Skeletal muscle tissue (tissue), 3 donors: ENCODE measurements at regions not wholly inside any gene's neighbourhood (a gene's known extent, or its start where the extent isn't known, plus 50 kb on each side); places are given as distances from the start of the nearest gene placed in this dataset.

Experiments used
- H3K27ac ChIP-seq: one replicate; pipeline ENCODE4 v1.7.0; 2013; ENCODE audit warnings: mild to moderate bottlenecking, low read depth, low read length, inconsistent platforms
- H3K27me3 ChIP-seq, 3 donors: one replicate each; pipeline ENCODE4 v1.7.0; 2013; ENCODE audit warnings: low read length in 3 of 3; ENCODE audit not compliant: control insufficient read depth in 3 of 3, insufficient read depth in 3 of 3
- H3K36me3 ChIP-seq, 3 donors: one replicate each; pipeline ENCODE4 v1.7.0; 2013; ENCODE audit warnings: low read length in 3 of 3; ENCODE audit not compliant: control insufficient read depth in 3 of 3, insufficient read depth in 3 of 3
- H3K4me1 ChIP-seq, 3 donors: one replicate each; pipeline ENCODE4 v1.7.0; 2013; ENCODE audit warnings: low read length in 3 of 3, mild to moderate bottlenecking in 3 of 3; ENCODE audit not compliant: control insufficient read depth in 3 of 3, insufficient read depth in 3 of 3
- H3K4me3 ChIP-seq, 3 donors: one replicate each; pipeline ENCODE4 v1.7.0; 2013; ENCODE audit warnings: low read length in 3 of 3
- H3K9ac ChIP-seq, 3 donors: one replicate each; pipeline ENCODE4 v1.7.0; 2013; ENCODE audit warnings: low read length in 3 of 3, mild to moderate bottlenecking in 3 of 3, moderate library complexity in 2 of 3, low read depth in 1 of 3
- H3K9me3 ChIP-seq, 3 donors: one replicate each; pipeline ENCODE4 v1.7.0; 2013; ENCODE audit warnings: low read length in 3 of 3; ENCODE audit not compliant: control insufficient read depth in 3 of 3
- donor health status: Osteomylitis.

GRCh38 chr9:2913026-2913425, 69.1 kb upstream of the PUM3 start:
- Histone ChIP-seq H3K4me1 (no peaks in the 10 kb centered on the region), H3K27me3 (no peaks in the 10 kb centered on the region), H3K4me3 (no peak overlapping the region), H3K9ac (no peak overlapping the region), H3K9me3 (no peaks in the 10 kb centered on the region), H3K36me3 (no peaks in the 10 kb centered on the region), H3K27ac (no peak overlapping the region)

- H3K36me3 ChIP-seq, result no peaks in the 10 kb centered on the region
Measured at GRCh38 chr9:2907411-2907810, 63.5 kb upstream of the PUM3 start.

GRCh38 chr9:2904242-2904930, 60.5 kb upstream of the PUM3 start:
- no peaks in the 10 kb centered on the region for H3K4me1 ChIP-seq

More at GRCh38 chr9:2907411-2907810, 63.5 kb upstream of the PUM3 start:
- H3K4me3 ChIP-seq, result no peak overlapping the region
- no peaks in the 10 kb centered on the region for H3K9me3 ChIP-seq
- no peaks in the 10 kb centered on the region for H3K27me3 ChIP-seq
- no peak overlapping the region for H3K27ac ChIP-seq
- H3K9ac ChIP-seq, result no peak overlapping the region
- H3K4me1 ChIP-seq, result no peaks in the 10 kb centered on the region

More at GRCh38 chr9:2904242-2904930, 60.5 kb upstream of the PUM3 start:
- Histone ChIP-seq H3K9ac (no peak overlapping the region), H3K27me3 (no peaks in the 10 kb centered on the region), H3K27ac (no peak overlapping the region), H3K4me3 (no peak overlapping the region), H3K9me3 (peaks cover 0 to 2% (median 0%) of the 10 kb centered on the region in 3 donors), H3K36me3 (no peaks in the 10 kb centered on the region)
